GM13977 (cell line): ENCODE measurements at regions not wholly inside any gene's neighbourhood (a gene's known extent, or its start where the extent isn't known, plus 50 kb on each side); places are given as distances from the start of the nearest gene placed in this dataset.

ENCODE experiments used
- DNase-seq: peaks from one replicate; pipeline ENCODE4 v3.0.0; 2012; ENCODE audit warnings: low spot score
- CTCF ChIP-seq: IDR thresholded peaks from 2 replicates; pipeline ENCODE4 v1.5.1; 2012; ENCODE audit warnings: mild to moderate bottlenecking, control low read depth; ENCODE audit not compliant: insufficient read depth; ENCODE audit errors: extremely low read depth, missing control alignments
- in situ Hi-C: fragments of 300-500 bp; cut with MboI; formaldehyde crosslinking; loops from one replicate; pipeline ENCODE4 v1.12.0; 2022; ENCODE audit warnings: low sequenced_read_pairs, low pct_unique_long_range_greater_than_20kb, mixed read lengths, inconsistent platforms; ENCODE audit not compliant: unreplicated experiment

- in situ Hi-C loops, result no loop called here
- no peak for DNase-seq
- TF ChIP-seq CTCF, result no peak
Observed at GRCh38 chr20:11769825-11770224, 147.9 kb upstream of the BTBD3 start.

GRCh38 chr20:11772226-11772730 lies 145.4 kb upstream of the BTBD3 start:
- in situ Hi-C loops, result no loop called here
- no peak for DNase-seq
- TF ChIP-seq CTCF, result no peak

GRCh38 chr20:11776687-11777086 lies 141.0 kb upstream of the BTBD3 start:
- in situ Hi-C loops, result no loop called here
- TF ChIP-seq CTCF, result no peak
- no peak for DNase-seq

GRCh38 chr20:11777387-11778205 lies 140.1 kb upstream of the BTBD3 start:
- in situ Hi-C loops, result no loop called here
- TF ChIP-seq CTCF, result no peak
- no peak for DNase-seq

GRCh38 chr20:11778206-11778570 lies 139.5 kb upstream of the BTBD3 start:
- no peak for DNase-seq
- in situ Hi-C loops, result no loop called here
- TF ChIP-seq CTCF, result no peak

GRCh38 chr20:11780765-11781369 lies 136.8 kb upstream of the BTBD3 start:
- peak; percentile 9 for DNase-seq
- in situ Hi-C loops, result no loop called here
- TF ChIP-seq CTCF, result no peak
